ENCODE measurements at regions not wholly inside any gene's neighbourhood (a gene's known extent, or its start where the extent isn't known, plus 50 kb on each side); places are given as distances from the start of the nearest gene placed in this dataset.

DNA sequence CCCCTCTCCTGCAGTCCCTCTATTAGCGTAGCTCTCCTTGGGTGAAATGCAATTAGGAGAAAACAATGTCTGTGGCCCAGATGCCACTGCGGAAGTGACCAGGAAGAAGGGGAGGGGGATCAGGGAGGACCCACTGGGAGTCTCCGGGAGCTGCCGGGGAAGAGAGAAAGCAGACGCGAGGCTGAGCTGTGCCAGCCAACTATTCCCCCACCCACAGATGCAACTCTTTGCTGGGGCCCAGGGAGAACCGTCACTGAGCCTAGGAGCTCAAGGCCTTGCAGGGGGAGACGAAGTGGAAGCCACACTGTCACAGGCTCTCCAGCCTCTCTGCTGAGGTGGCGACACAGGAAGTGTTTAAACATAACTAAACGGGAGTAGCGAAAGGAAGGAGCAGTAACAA, 149.2 kb downstream of the BCOR start:
- no peaks in the 10 kb centered on the region for H3K36me3 Mint-ChIP-seq (ENCODE audit: insufficient read depth, unreplicated experiment)
- CTCF ChIA-PET: interaction anchor here (0.6 kb wide), 1 partner anchor 211 kb away, joined by 3 read pairs; no protein-coding TSS in a partner anchor
- DNase-seq: no peak
- H3K4me1 Mint-ChIP-seq (ENCODE audit: low read depth, unreplicated experiment): peaks cover 29% of the 10 kb centered on the region
- TF ChIP-seq, protein P1, sequence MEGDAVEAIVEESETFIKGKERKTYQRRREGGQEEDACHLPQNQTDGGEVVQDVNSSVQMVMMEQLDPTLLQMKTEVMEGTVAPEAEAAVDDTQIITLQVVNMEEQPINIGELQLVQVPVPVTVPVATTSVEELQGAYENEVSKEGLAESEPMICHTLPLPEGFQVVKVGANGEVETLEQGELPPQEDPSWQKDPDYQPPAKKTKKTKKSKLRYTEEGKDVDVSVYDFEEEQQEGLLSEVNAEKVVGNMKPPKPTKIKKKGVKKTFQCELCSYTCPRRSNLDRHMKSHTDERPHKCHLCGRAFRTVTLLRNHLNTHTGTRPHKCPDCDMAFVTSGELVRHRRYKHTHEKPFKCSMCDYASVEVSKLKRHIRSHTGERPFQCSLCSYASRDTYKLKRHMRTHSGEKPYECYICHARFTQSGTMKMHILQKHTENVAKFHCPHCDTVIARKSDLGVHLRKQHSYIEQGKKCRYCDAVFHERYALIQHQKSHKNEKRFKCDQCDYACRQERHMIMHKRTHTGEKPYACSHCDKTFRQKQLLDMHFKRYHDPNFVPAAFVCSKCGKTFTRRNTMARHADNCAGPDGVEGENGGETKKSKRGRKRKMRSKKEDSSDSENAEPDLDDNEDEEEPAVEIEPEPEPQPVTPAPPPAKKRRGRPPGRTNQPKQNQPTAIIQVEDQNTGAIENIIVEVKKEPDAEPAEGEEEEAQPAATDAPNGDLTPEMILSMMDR (IDR thresholded peaks at IDR 0.05; ENCODE audit: unreplicated experiment): no peak
- H3K27ac Mint-ChIP-seq (ENCODE audit: unreplicated experiment): no peak overlapping the region
- intact Hi-C loops (cut with micrococcal nuclease; ENCODE audit: unreplicated experiment): no loop called here
- no TSS peak for BruUV-seq (replicated peaks)
- no peak overlapping the region for H3K4me3 Mint-ChIP-seq (ENCODE audit: low read depth, unreplicated experiment)
- H3K27me3 Mint-ChIP-seq (ENCODE audit: unreplicated experiment): no peaks in the 10 kb centered on the region
- H3K9me3 Mint-ChIP-seq (ENCODE audit: low read depth, unreplicated experiment): peaks cover 5% of the 10 kb centered on the region

DNA sequence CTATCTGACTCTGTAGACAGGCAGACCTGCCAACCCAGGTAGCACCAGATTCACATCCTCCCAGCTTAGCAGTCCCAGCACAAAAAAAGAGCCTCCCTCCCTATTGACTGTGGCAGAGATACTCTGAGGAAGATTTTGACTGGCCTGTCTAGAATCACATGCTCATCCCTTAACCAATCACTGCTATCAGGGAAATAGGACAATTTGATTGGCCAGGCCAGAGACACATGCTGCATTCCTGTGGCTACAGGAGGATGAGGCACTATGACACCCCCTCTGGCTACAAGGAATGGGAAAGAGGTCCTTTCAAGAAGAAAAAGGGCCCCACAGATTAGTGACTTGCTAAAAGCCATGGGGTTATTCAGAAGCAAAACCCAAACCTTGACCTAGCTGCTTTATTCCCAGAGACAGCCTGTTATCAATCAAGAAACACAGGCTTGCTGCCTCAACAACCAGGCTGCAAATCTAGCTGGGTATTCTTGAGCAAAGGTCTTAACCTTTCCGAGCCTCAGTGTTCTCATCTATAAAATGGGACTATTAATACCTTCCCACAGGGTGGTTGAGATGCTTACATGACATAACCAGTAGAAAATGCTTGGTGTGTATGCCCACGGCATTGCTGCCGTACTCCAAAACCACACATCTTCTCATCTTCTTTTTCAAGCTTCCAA, 147.6 kb downstream of the BCOR start:
- H3K4me3 Mint-ChIP-seq (ENCODE audit: low read depth, unreplicated experiment): no peak overlapping the region
- H3K4me1 Mint-ChIP-seq (ENCODE audit: low read depth, unreplicated experiment): peaks cover 37% of the 10 kb centered on the region
- no peaks in the 10 kb centered on the region for H3K9me3 Mint-ChIP-seq (ENCODE audit: low read depth, unreplicated experiment)
- TF ChIP-seq, protein P1 (IDR thresholded peaks at IDR 0.05; ENCODE audit: unreplicated experiment): no peak
- intact Hi-C loops (cut with micrococcal nuclease; ENCODE audit: unreplicated experiment): loop anchor here (10.0 kb wide), 1 partner anchor 225 kb away; no protein-coding TSS in a partner anchor
- H3K27me3 Mint-ChIP-seq (ENCODE audit: unreplicated experiment): no peaks in the 10 kb centered on the region
- CTCF ChIA-PET: no interaction called here
- DNase-seq: no peak
- BruUV-seq (replicated peaks): no TSS peak
- peaks cover 5% of the 10 kb centered on the region for H3K36me3 Mint-ChIP-seq (ENCODE audit: insufficient read depth, unreplicated experiment)
- H3K27ac Mint-ChIP-seq (ENCODE audit: unreplicated experiment): no peak overlapping the region

DNA sequence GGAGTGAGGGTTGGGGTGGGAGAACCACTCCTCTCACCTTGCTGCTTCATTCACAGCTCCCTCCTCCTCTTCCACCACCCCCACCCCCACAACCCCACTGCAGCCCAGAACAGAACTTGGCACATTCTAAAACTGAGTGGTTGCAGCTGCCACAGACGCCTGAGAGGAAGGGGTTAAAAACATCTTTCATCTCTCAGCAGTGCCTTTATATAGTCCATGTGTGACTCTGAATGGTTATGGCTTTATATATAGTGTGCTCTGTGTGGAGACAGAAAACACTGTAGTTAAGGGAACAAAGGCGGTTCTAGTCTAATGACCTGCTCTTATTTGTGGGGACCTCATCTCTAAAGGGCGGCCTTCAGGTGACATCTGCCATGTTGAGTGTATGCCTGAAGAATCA, 144.8 kb downstream of the BCOR start:
- intact Hi-C loops (cut with micrococcal nuclease; ENCODE audit: unreplicated experiment): loop anchor here (10.0 kb wide), 1 partner anchor 222 kb away; no protein-coding TSS in a partner anchor
- H3K4me3 Mint-ChIP-seq (ENCODE audit: low read depth, unreplicated experiment): no peak overlapping the region
- no TSS peak for BruUV-seq (replicated peaks)

DNA sequence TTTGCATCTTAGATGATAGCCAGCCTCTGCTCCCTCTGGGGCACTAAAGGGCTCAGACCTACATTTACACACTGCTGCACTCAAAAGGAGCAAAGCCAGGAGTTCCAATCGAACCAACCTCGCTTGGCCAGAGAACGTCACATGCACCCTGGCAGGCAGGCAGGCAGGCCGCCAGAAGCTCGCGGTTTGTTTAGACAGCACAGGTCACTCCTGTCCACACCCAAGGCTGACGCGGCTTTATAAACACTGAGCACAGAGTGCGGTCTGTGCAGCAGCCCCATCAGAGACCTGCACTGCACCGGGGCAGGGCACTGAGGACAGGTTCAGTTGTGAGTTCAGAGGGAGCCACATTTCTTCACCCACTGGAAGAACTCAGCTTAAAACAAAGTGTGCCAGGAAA, 143.9 kb downstream of the BCOR start:
- Mint-ChIP-seq H3K36me3 (ENCODE audit: insufficient read depth, unreplicated experiment) (peaks cover 5% of the 10 kb centered on the region), H3K9me3 (ENCODE audit: low read depth, unreplicated experiment) (no peaks in the 10 kb centered on the region), H3K27ac (ENCODE audit: unreplicated experiment) (peak overlapping the region; percentile 63), H3K4me1 (ENCODE audit: low read depth, unreplicated experiment) (peaks cover 27% of the 10 kb centered on the region), H3K4me3 (ENCODE audit: low read depth, unreplicated experiment) (no peak overlapping the region), H3K27me3 (ENCODE audit: unreplicated experiment) (no peaks in the 10 kb centered on the region)
- intact Hi-C loops (cut with micrococcal nuclease; ENCODE audit: unreplicated experiment): loop anchor here (10.0 kb wide), 1 partner anchor 221 kb away; no protein-coding TSS in a partner anchor
- TF ChIP-seq, protein P1 (IDR thresholded peaks at IDR 0.05; ENCODE audit: unreplicated experiment): no peak
- CTCF ChIA-PET: interaction anchor here (1.0 to 1.5 kb wide), 4 partner anchors 9 to 25 kb away, joined by 3 to 5 read pairs (median 4); no protein-coding TSS in a partner anchor
- DNase-seq: peak; percentile 87
- BruUV-seq (replicated peaks): no TSS peak

More for the DNA sequence above, 144.8 kb downstream of the BCOR start:
- no peak for DNase-seq
- Mint-ChIP-seq H3K27me3 (ENCODE audit: unreplicated experiment) (no peaks in the 10 kb centered on the region), H3K27ac (ENCODE audit: unreplicated experiment) (no peak overlapping the region), H3K4me1 (ENCODE audit: low read depth, unreplicated experiment) (peaks cover 27% of the 10 kb centered on the region), H3K36me3 (ENCODE audit: insufficient read depth, unreplicated experiment) (peaks cover 5% of the 10 kb centered on the region), H3K9me3 (ENCODE audit: low read depth, unreplicated experiment) (no peaks in the 10 kb centered on the region)
- TF ChIP-seq, protein P1 (IDR thresholded peaks at IDR 0.05; ENCODE audit: unreplicated experiment): no peak
- CTCF ChIA-PET: no interaction called here

All from Calu3 (cell line).